Lower lobe of right lung (tissue), 2 donors: ENCODE measurements at regions not wholly inside any gene's neighbourhood (a gene's known extent, or its start where the extent isn't known, plus 50 kb on each side); places are given as distances from the start of the nearest gene placed in this dataset.

Source experiments
- ATAC-seq, 2 donors: fragments of 200-7000 bp; cut with Tn5 transposase; one replicate each; pipeline ENCODE4 v1.9.1; 2020 to 2022; ENCODE audit warnings: mild to moderate bottlenecking in 2 of 2, moderate library complexity in 2 of 2
- DNase-seq: peaks from one replicate; pipeline ENCODE4 v3.0.0-alpha.2; 2020
- H3K27ac ChIP-seq: fragments of 200-600 bp; one replicate; pipeline ENCODE4 v1.8.0; 2022
- H3K27me3 ChIP-seq: fragments of 200-600 bp; one replicate; pipeline ENCODE4 v1.8.0; 2022; ENCODE audit warnings: low read depth
- H3K36me3 ChIP-seq: fragments of 200-600 bp; one replicate; pipeline ENCODE4 v1.8.0; 2022; ENCODE audit warnings: mild to moderate bottlenecking
- H3K4me1 ChIP-seq: fragments of 200-600 bp; one replicate; pipeline ENCODE4 v1.8.0; 2022
- H3K4me3 ChIP-seq: fragments of 200-600 bp; one replicate; pipeline ENCODE4 v1.8.0; 2022; ENCODE audit warnings: mild to moderate bottlenecking
- H3K9me3 ChIP-seq: fragments of 200-600 bp; one replicate; pipeline ENCODE4 v1.8.0; 2022
- intact Hi-C: fragments of 100-400 bp; cut with DNase I; formaldehyde crosslinking; loops from one replicate; pipeline ENCODE4 v1.11.0; 2022
- TF ChIP-seq, protein P1 (sequence below): fragments of 200-600 bp; IDR thresholded peaks from one replicate; pipeline ENCODE4 v1.8.0; 2022; ENCODE audit warnings: antibody characterized with exemption, mild to moderate bottlenecking
- donor health status: DM: no; HTN: yes; CAD: no; lungs with severe emphysema.

DNA sequence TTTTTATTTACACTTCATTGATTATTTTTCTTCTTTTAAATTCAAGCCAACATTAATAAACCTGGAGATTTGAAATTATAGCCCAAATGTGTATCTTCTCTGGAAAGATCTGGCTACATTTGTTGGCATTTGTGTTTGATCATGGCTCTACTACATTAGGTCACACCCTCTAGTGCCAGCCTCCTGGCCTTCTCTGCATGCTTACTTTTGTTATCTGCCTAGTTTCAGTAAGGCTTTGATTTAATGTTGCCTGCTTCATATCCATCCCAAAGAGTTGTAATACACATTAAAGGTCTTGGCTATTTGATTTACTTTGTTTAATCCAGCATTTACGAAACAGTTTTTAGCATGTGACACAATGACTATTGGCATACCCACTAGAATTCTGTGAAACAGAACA lies 224.5 kb downstream of the TRAM1L1 start:
- H3K4me3 ChIP-seq = no peak overlapping the region
- ATAC-seq (no peak), DNase-seq (no peak)
- no peak overlapping the region for H3K27ac ChIP-seq
- H3K4me1 ChIP-seq = no peaks in the 10 kb centered on the region
- no peaks in the 10 kb centered on the region for H3K27me3 ChIP-seq
- TF ChIP-seq, protein P1, sequence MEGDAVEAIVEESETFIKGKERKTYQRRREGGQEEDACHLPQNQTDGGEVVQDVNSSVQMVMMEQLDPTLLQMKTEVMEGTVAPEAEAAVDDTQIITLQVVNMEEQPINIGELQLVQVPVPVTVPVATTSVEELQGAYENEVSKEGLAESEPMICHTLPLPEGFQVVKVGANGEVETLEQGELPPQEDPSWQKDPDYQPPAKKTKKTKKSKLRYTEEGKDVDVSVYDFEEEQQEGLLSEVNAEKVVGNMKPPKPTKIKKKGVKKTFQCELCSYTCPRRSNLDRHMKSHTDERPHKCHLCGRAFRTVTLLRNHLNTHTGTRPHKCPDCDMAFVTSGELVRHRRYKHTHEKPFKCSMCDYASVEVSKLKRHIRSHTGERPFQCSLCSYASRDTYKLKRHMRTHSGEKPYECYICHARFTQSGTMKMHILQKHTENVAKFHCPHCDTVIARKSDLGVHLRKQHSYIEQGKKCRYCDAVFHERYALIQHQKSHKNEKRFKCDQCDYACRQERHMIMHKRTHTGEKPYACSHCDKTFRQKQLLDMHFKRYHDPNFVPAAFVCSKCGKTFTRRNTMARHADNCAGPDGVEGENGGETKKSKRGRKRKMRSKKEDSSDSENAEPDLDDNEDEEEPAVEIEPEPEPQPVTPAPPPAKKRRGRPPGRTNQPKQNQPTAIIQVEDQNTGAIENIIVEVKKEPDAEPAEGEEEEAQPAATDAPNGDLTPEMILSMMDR = no peak
- H3K9me3 ChIP-seq = no peaks in the 10 kb centered on the region
- H3K36me3 ChIP-seq = no peaks in the 10 kb centered on the region
- intact Hi-C loops = no loop called here

DNA sequence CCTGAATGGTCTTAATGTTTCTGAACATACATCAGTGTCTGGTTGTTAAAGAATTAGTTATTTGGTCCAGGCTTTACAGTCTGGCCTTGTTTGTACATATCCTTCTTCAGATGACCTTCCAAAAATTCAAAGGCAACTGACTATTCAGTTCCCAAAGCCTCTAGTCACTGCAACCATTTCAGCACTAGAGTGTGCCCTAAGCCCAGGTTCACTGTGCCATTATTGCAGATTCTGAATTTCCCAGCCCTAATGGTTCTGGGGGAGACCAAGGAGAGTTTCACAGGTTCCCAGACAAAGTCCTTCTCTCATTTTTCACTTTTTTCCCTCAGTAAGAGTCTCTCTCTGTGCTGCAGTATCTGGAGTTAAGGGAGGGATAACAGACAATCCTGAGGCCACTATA lies 235.8 kb downstream of the TRAM1L1 start:
- no peak overlapping the region for H3K4me3 ChIP-seq
- H3K27me3 ChIP-seq = no peaks in the 10 kb centered on the region
- no peak for ATAC-seq
- no peak overlapping the region for H3K27ac ChIP-seq
- no peak for DNase-seq
- no peaks in the 10 kb centered on the region for H3K4me1 ChIP-seq
- no peaks in the 10 kb centered on the region for H3K9me3 ChIP-seq
- TF ChIP-seq, protein P1 = no peak
- H3K36me3 ChIP-seq = no peaks in the 10 kb centered on the region
- intact Hi-C loops = no loop called here

DNA sequence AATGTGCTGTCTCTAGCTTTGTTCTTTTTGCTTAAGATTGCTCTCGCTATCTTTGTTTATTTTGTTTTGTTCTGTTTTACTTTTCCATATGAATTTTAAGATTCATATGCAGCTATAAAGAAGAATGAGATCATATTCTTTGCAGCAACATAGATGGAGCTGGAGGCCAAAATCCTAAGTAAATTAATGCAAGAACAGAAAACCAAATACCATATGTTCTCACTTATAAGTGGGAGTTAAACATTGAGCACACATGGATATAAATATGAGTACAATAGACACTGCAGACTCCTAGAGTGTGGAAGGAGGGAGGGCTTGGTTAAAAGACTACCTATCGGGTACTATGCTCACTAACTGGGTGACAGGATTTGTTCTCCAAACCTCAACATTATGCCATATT lies 237.8 kb downstream of the TRAM1L1 start:
- no peaks in the 10 kb centered on the region for H3K4me1 ChIP-seq
- intact Hi-C loops = no loop called here
- no peak overlapping the region for H3K4me3 ChIP-seq
- no peaks in the 10 kb centered on the region for H3K36me3 ChIP-seq
- TF ChIP-seq, protein P1 = no peak
- no peak for DNase-seq
- H3K9me3 ChIP-seq = no peaks in the 10 kb centered on the region
- no peak for ATAC-seq
- no peak overlapping the region for H3K27ac ChIP-seq
- H3K27me3 ChIP-seq = no peaks in the 10 kb centered on the region

DNA sequence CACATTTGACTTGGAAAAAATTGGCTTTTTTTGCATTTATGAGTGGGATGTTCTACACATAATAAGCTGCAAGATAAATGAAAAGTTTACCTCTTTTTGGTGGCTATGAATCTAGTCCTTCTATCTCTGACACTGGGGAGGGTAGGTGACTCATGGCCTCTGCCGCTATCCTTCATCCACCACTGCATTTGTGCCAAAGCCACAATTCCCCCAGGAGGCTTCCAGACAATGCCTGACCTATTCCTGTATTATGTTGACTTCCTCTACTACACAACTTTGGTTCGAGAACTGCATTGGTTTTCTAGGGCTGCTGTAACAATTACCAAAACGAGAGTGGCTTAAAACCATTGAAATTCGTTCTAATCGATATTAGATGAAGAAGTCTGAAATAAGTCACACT lies 245.6 kb downstream of the TRAM1L1 start:
- TF ChIP-seq, protein P1 = no peak
- no peak overlapping the region for H3K4me3 ChIP-seq
- no peaks in the 10 kb centered on the region for H3K4me1 ChIP-seq
- DNase-seq = no peak
- H3K27me3 ChIP-seq = no peaks in the 10 kb centered on the region
- H3K36me3 ChIP-seq = no peaks in the 10 kb centered on the region
- no peaks in the 10 kb centered on the region for H3K9me3 ChIP-seq
- intact Hi-C loops = no loop called here
- H3K27ac ChIP-seq = no peak overlapping the region
- ATAC-seq = no peak

DNA sequence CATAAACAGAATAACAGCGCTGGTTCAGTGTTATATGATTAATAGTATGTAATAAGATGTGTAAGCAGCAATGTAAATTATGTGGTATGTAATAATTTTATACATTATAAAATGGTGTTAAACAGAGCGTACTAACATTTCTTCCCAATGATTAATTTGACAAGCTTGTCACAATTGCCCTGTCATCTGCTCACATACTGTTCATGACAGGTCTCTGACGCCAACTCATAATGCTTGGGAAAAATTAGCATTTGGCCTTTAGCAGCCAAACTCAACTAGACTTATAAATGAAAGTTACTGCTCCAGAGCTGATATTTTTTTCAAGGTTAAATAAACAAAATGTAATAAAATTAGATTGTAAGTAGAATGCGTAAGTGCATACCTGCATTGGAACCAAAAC lies 246.8 kb downstream of the TRAM1L1 start:
- Histone ChIP-seq H3K27ac (no peak overlapping the region), H3K9me3 (no peaks in the 10 kb centered on the region), H3K36me3 (no peaks in the 10 kb centered on the region), H3K4me1 (no peaks in the 10 kb centered on the region), H3K27me3 (no peaks in the 10 kb centered on the region), H3K4me3 (no peak overlapping the region)
- TF ChIP-seq, protein P1 = no peak
- no peak for ATAC-seq
- DNase-seq = no peak
- intact Hi-C loops = no loop called here

DNA sequence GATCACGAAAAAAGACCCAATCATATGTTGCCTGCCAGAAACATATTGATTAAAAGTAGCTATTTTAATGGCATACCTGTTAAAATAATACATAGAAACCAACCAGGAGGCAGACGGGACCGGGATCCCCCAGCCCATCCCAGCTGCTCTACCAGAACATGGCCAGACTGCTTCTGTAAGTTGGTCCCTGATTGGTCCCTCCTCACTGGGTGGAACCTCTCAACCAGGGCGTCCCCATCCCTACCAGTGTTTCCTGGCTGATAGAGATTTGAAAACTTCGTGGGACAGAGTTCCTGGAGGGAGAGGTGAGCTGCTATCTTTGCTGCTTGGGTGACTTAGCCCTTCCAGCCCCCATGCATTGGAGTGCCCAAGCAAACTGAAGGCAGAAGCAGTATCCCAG lies 256.2 kb downstream of the TRAM1L1 start:
- Histone ChIP-seq H3K36me3 (no peaks in the 10 kb centered on the region), H3K27me3 (no peaks in the 10 kb centered on the region), H3K4me1 (no peaks in the 10 kb centered on the region), H3K4me3 (no peak overlapping the region), H3K27ac (no peak overlapping the region), H3K9me3 (no peaks in the 10 kb centered on the region)
- ATAC-seq (no peak), DNase-seq (no peak)
- intact Hi-C loops = no loop called here
- TF ChIP-seq, protein P1 = no peak
